Activated CD4-positive, alpha-beta T cell treated with anti-CD3 and anti-CD28 coated beads for 48 hours (primary cell): ENCODE measurements at regions not wholly inside any gene's neighbourhood (a gene's known extent, or its start where the extent isn't known, plus 50 kb on each side); places are given as distances from the start of the nearest gene placed in this dataset.

Experiments used
- DNase-seq: peaks from one replicate; pipeline ENCODE4 v3.0.0-alpha.2; 2020

- no peak for DNase-seq
Measured at GRCh38 chr14:44287858-44288257, 219.2 kb downstream of the FSCB start.

- no peak for DNase-seq
Measured at GRCh38 chr14:44286201-44286600, 220.9 kb downstream of the FSCB start.

GRCh38 chr14:44283836-44284235 lies 223.2 kb downstream of the FSCB start:
- DNase-seq: no peak

- DNase-seq: no peak
Measured at GRCh38 chr14:44279357-44279756, 227.7 kb downstream of the FSCB start.

GRCh38 chr14:44271637-44272036 lies 235.4 kb downstream of the FSCB start:
- DNase-seq: no peak

GRCh38 chr14:44271006-44271405 lies 236.1 kb downstream of the FSCB start:
- no peak for DNase-seq

- no peak for DNase-seq
Measured at GRCh38 chr14:44265246-44265645, 241.8 kb downstream of the FSCB start.

- DNase-seq: no peak
Measured at GRCh38 chr14:44215660-44216059, 291.4 kb downstream of the FSCB start.

GRCh38 chr14:44211718-44212117 lies 295.4 kb downstream of the FSCB start:
- no peak for DNase-seq

GRCh38 chr14:44204061-44204835 lies 302.8 kb downstream of the FSCB start:
- no peak for DNase-seq

GRCh38 chr14:44180975-44181374 lies 326.1 kb downstream of the FSCB start:
- DNase-seq: no peak

GRCh38 chr14:44170556-44170955 lies 336.5 kb downstream of the FSCB start:
- no peak for DNase-seq

GRCh38 chr14:44170101-44170500 lies 337.0 kb downstream of the FSCB start:
- DNase-seq: no peak

- no peak for DNase-seq
Measured at GRCh38 chr14:44168566-44168965, 338.5 kb downstream of the FSCB start.

GRCh38 chr14:44166611-44167010 lies 340.5 kb downstream of the FSCB start:
- DNase-seq: no peak

- no peak for DNase-seq
Measured at GRCh38 chr14:44165936-44166335, 341.1 kb downstream of the FSCB start.

- DNase-seq: no peak
Measured at GRCh38 chr14:44165286-44165685, 341.8 kb downstream of the FSCB start.

GRCh38 chr14:44163946-44164345 lies 343.1 kb downstream of the FSCB start:
- DNase-seq: no peak

GRCh38 chr14:44162197-44162596 lies 344.9 kb downstream of the FSCB start:
- DNase-seq: no peak

GRCh38 chr14:44154874-44155273 lies 352.2 kb downstream of the FSCB start:
- no peak for DNase-seq

GRCh38 chr14:44154446-44154845 lies 352.6 kb downstream of the FSCB start:
- DNase-seq: no peak

GRCh38 chr14:44151130-44151820 lies 355.8 kb downstream of the FSCB start:
- DNase-seq: no peak

- DNase-seq: no peak
Measured at GRCh38 chr14:44149597-44149996, 357.5 kb downstream of the FSCB start.

GRCh38 chr14:44142006-44142405 lies 365.1 kb downstream of the FSCB start:
- no peak for DNase-seq

GRCh38 chr14:44135972-44136371 lies 371.1 kb downstream of the FSCB start:
- no peak for DNase-seq
